Heart right ventricle (tissue), 16 donors: ENCODE measurements at regions not wholly inside any gene's neighbourhood (a gene's known extent, or its start where the extent isn't known, plus 50 kb on each side); places are given as distances from the start of the nearest gene placed in this dataset.

Experiments used
- ATAC-seq, 8 donors: fragments of 200-7000 bp; cut with Tn5 transposase; one replicate each; pipeline ENCODE4 v1.9.1; 2020; ENCODE audit warnings: mild to moderate bottlenecking in 8 of 8, moderate library complexity in 8 of 8, moderate number of reproducible peaks in 1 of 8
- DNase-seq, 2 donors: peaks; one replicate each; pipeline ENCODE4 v3.0.0-alpha.2; 2020
- H3K27ac ChIP-seq, 10 donors: fragments of 200-600 bp; sonication (generic) in 2 of 10; one replicate each; pipeline versions ENCODE4 v1.5.0 to v1.8.0; 2020 to 2022; ENCODE audit warnings: mild to moderate bottlenecking in 3 of 10
- H3K27me3 ChIP-seq, 7 donors: fragments of 200-600 bp; one replicate each; pipeline ENCODE4 v1.8.0; 2021 to 2022; ENCODE audit warnings: mild to moderate bottlenecking in 2 of 7
- H3K36me3 ChIP-seq, 9 donors: fragments of 200-600 bp; sonication (generic) in 1 of 9; one replicate each; pipeline versions ENCODE4 v1.5.0 to v1.8.0; 2020 to 2022; ENCODE audit warnings: mild to moderate bottlenecking in 2 of 9
- H3K4me1 ChIP-seq, 9 donors: fragments of 200-600 bp; sonication (generic) in 1 of 9; one replicate each; pipeline versions ENCODE4 v1.5.0 to v1.8.0; 2020 to 2022; ENCODE audit warnings: mild to moderate bottlenecking in 4 of 9
- H3K4me3 ChIP-seq, 10 donors: fragments of 200-600 bp; sonication (generic) in 2 of 10; one replicate each; pipeline versions ENCODE4 v1.5.0 to v1.8.0; 2020 to 2022; ENCODE audit warnings: mild to moderate bottlenecking in 7 of 10, moderate library complexity in 2 of 10
- H3K9me3 ChIP-seq, 11 donors: fragments of 200-600 bp in 10 of 11; sonication (generic) in 2 of 11; one replicate each; pipeline versions ENCODE4 v1.5.0 to v1.8.0; 2013 to 2022; ENCODE audit warnings: mild to moderate bottlenecking in 2 of 11, control low read depth in 1 of 11, moderate library complexity in 1 of 11
- WGBS, 2 donors: extraction: QIAGEN DNeasy Blood & Tissue Kit; methylation state at CpG; one replicate each; pipeline ENCODE4 v1.1.7; 2013; ENCODE audit warnings: inconsistent platforms in 1 of 2; 5-methylcytosine and 5-hydroxymethylcytosine counted together
- intact Hi-C, 10 donors: fragments of 100-400 bp; cut with DNase I; formaldehyde crosslinking; loops; one replicate each; pipeline versions ENCODE4 v1.11.1 to v1.14.2; 2022
- TF ChIP-seq, protein P1 (sequence below), 9 donors: fragments of 200-600 bp; sonication (generic) in 2 of 9; IDR thresholded peaks; one replicate each; pipeline versions ENCODE4 v1.5.0 to v1.8.0; 2021 to 2022; ENCODE audit warnings: antibody characterized with exemption in 9 of 9, mild to moderate bottlenecking in 5 of 9, moderate library complexity in 1 of 9
- donor health status: Arrhythmogenic right ventricular cardiomyopathy.
- donor health status: ischemic (EF 13 %, LVEDD 7.1; RV severe dilation, severe dysfunction).
- donor health status: healthy with polysubstance abuse.
- donor health status: DM: no; HTN: yes; CAD: no.
- donor health status: DM: no; HTN: no; CAD: no.
- donor health status: ischemic (EF 25% LVEDD 6.9; RV normal size, moderate dysfunction).
- donor health status: ischemic (EF 25% LVEDD 5.7; RV mildly dilated, moderate dysfunction).
- donor health status: healthy.
- donor health status: DM: yes; HTN: yes; CAD: no.
- donor health status: Ischemic cardiomyopathy.
- donor health status: ischemic (EF 35%, LVEDD 5.7; RV mildly dilated, moderate dysfunction).
- donor health status: nonischemic (EF 11% LVEDD 7.7; RV severe dilation, severe dysfunction).
- donor health status: DM: yes; HTN: yes; CAD: no.
- donor health status: PGD.
- donor health status: ischemic (EF 29% LVEDD 5.4; RV normal size, mild dysfunction).
- donor health status: nonischemic (EF 23%, LVEDD 6.1; RV moderate dilation, normal function).

DNA sequence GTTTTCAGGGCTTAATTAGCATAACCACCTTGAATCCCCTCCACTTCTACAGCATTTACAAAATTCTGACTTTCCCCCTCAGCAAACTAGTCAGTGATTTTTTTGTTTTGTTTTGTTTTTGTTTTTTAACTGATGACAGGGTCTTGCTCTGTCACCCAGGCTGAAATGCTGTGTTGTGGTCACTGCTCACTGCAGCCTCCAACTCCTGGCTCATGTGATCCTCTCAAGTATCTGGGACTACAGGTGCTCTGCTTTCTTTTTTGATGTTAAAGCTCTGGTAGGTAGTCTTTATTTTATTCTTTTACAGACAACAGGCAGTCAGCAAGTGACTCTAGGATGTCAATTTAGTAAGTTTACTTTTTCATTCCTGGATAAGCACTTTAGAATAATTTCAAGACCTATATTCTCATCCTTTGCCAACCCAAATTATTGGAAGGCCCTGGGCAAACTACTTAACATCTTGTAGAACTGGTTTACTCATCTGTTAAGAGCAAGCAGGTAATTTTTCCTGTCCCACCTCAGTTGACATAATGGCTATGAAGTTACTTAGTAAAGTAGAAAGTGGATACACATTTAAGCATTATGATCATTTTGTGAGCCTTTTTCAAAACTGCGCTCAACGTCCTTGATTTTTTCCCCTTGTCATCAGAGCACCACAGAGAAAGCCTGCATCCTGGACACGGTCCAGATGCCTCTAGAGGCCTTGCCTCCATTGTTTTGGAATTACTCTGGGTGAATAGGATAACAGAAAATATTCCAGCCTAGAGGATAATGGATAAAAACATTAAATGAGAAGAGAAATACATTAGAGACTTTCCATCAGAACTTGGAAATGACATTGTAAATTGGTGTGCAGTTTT lies 69.9 kb upstream of the NDUFB4 start:
- TF ChIP-seq, protein P1, sequence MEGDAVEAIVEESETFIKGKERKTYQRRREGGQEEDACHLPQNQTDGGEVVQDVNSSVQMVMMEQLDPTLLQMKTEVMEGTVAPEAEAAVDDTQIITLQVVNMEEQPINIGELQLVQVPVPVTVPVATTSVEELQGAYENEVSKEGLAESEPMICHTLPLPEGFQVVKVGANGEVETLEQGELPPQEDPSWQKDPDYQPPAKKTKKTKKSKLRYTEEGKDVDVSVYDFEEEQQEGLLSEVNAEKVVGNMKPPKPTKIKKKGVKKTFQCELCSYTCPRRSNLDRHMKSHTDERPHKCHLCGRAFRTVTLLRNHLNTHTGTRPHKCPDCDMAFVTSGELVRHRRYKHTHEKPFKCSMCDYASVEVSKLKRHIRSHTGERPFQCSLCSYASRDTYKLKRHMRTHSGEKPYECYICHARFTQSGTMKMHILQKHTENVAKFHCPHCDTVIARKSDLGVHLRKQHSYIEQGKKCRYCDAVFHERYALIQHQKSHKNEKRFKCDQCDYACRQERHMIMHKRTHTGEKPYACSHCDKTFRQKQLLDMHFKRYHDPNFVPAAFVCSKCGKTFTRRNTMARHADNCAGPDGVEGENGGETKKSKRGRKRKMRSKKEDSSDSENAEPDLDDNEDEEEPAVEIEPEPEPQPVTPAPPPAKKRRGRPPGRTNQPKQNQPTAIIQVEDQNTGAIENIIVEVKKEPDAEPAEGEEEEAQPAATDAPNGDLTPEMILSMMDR (IDR thresholded peaks at IDR 0.05), result no peak
- WGBS, 2 donors, result 32 to 35% methylated on average over 3 of the region's 3 CpGs
- Histone ChIP-seq H3K9me3 (no peaks in the 10 kb centered on the region), H3K27ac (no peak overlapping the region), H3K27me3 (no peaks in the 10 kb centered on the region), H3K4me3 (no peak overlapping the region), H3K36me3 (no peaks in the 10 kb centered on the region), H3K4me1 (no peaks in the 10 kb centered on the region)
- DNase-seq (no peak), ATAC-seq (no peak)
- intact Hi-C loops, result no loop called here

DNA sequence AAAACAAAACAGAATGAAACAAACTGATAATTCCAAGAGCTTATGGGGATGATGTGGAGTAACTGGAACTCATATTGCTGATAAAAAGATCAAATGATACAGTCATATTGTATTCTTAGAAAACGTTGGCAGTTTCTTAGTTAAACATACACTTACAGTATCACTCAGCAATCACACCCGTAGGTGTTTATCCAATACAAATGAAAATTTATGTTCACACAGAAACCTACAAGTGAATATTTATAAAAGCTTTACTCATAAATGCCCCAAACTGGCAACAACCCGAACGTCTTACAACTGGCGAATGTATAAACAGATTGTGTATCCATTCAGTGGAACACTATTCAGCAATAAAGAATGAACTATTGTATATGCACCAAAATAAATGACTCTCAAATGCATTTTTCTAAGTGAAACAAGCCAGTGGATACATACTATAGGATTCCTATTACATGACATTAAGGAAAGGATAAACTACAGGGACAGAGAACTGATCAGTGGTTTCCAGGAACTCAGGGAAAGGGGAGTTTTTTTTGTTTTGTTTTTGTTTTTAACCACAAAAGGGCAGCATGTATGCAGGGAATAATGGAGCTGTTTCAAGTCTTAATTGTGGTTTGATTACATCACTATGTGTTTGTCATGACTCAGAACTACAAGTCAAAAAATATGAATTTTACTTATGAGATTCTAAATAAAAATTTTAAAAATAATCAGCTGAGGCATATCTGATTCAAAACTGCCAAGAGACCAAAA lies 71.8 kb upstream of the NDUFB4 start:
- Histone ChIP-seq H3K4me1 (no peaks in the 10 kb centered on the region), H3K27ac (no peak overlapping the region), H3K4me3 (no peak overlapping the region), H3K9me3 (no peaks in the 10 kb centered on the region), H3K36me3 (no peaks in the 10 kb centered on the region), H3K27me3 (no peaks in the 10 kb centered on the region)
- intact Hi-C loops, result no loop called here
- WGBS, 2 donors, result 78 to 84% methylated on average over 5 of the region's 5 CpGs
- ATAC-seq (no peak), DNase-seq (no peak)
- TF ChIP-seq, protein P1 (IDR thresholded peaks at IDR 0.05), result no peak

DNA sequence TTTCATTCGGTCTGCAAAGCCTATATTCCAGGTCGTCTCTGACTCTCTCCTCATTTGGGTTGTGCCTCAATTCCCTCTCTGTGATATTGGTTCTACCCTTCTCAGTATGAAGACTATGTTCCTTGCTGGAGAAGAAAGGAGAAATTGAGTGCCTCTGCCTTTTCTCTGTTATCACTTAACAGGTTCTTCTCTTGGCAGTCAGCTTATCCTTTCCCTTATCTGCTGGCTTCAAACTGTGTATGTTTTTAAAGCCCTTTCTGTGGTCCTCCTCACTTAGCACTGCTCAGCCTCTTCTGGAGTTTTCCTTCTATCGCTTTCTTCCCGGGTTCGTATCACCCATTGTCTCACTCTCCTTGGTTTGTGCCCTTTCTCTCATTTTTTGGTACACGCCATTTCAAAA lies 65.3 kb upstream of the FSTL1 start:
- peaks cover 0 to 9% (median 0%) of the 10 kb centered on the region in 9 donors for H3K4me1 ChIP-seq
- intact Hi-C loops, result no loop called here
- peak in 1 of 8 donors; percentile 7 for ATAC-seq
- H3K36me3 ChIP-seq, result no peaks in the 10 kb centered on the region
- no peak overlapping the region for H3K27ac ChIP-seq
- TF ChIP-seq, protein P1 (IDR thresholded peaks at IDR 0.05), result no peak
- H3K9me3 ChIP-seq, result no peaks in the 10 kb centered on the region
- DNase-seq, result no peak
- 22 to 26% methylated on average over 6 of the region's 6 CpGs for WGBS, 2 donors
- H3K27me3 ChIP-seq, result no peaks in the 10 kb centered on the region
- no peak overlapping the region for H3K4me3 ChIP-seq

DNA sequence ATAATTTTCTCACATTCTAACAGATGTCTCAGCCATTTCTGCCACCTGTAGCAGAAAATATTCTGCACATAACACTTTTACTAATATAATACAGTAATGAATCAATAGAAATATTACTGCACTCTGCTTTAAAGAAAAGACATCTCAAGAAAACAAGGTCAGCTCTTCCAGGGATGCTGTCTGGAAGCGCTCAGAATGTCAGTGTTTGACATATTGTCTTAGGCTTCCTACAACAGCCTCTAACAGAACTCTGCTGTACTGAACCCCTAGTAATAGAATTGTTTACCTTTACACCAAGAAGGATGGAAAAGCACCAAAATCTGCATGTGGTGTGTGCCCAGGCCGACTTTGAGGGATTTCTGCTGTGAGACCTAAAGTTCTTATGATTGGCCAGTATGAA lies 61.9 kb upstream of the FSTL1 start:
- intact Hi-C loops, result no loop called here
- DNase-seq, result no peak
- no peak overlapping the region for H3K27ac ChIP-seq
- ATAC-seq, result no peak
- H3K36me3 ChIP-seq, result no peaks in the 10 kb centered on the region
- H3K4me1 ChIP-seq, result peaks cover 0 to 10% (median 1%) of the 10 kb centered on the region in 9 donors
- no peak overlapping the region for H3K4me3 ChIP-seq
- TF ChIP-seq, protein P1 (IDR thresholded peaks at IDR 0.05), result no peak
- no peaks in the 10 kb centered on the region for H3K27me3 ChIP-seq
- H3K9me3 ChIP-seq, result peaks cover 0 to 6% (median 0%) of the 10 kb centered on the region in 11 donors
- 76 to 81% methylated on average over 2 of the region's 2 CpGs for WGBS, 2 donors
